ENCODE measurements at regions not wholly inside any gene's neighbourhood (a gene's known extent, or its start where the extent isn't known, plus 50 kb on each side); places are given as distances from the start of the nearest gene placed in this dataset.

- TF ChIP-seq CTCF (conservative IDR thresholded peaks at IDR 0.05; ENCODE audit: low read depth, low read length): no peak
- no peak for DNase-seq (ENCODE audit: low read depth)
- H3K4me3 ChIP-seq (ENCODE audit: low read depth, low read length): no peak overlapping the region
These were observed 268.3 kb upstream of the SPRED2 start for GRCh38 chr2:65700720-65701119.

- TF ChIP-seq CTCF (conservative IDR thresholded peaks at IDR 0.05; ENCODE audit: low read depth, low read length): no peak
- H3K4me3 ChIP-seq (ENCODE audit: low read depth, low read length): no peak overlapping the region
- no peak for DNase-seq (ENCODE audit: low read depth)
These were observed 267.7 kb upstream of the SPRED2 start for GRCh38 chr2:65700004-65700651.

- no peak for DNase-seq (ENCODE audit: low read depth)
- H3K4me3 ChIP-seq (ENCODE audit: low read depth, low read length): no peak overlapping the region
- no peak for TF ChIP-seq CTCF (conservative IDR thresholded peaks at IDR 0.05; ENCODE audit: low read depth, low read length)
These were observed 259.4 kb upstream of the SPRED2 start for GRCh38 chr2:65691816-65692215.

- no peak for DNase-seq (ENCODE audit: low read depth)
- no peak for TF ChIP-seq CTCF (conservative IDR thresholded peaks at IDR 0.05; ENCODE audit: low read depth, low read length)
- H3K4me3 ChIP-seq (ENCODE audit: low read depth, low read length): no peak overlapping the region
These were observed 255.9 kb upstream of the SPRED2 start for GRCh38 chr2:65688141-65688886.

- no peak for DNase-seq (ENCODE audit: low read depth)
- TF ChIP-seq CTCF (conservative IDR thresholded peaks at IDR 0.05; ENCODE audit: low read depth, low read length): no peak
- no peak overlapping the region for H3K4me3 ChIP-seq (ENCODE audit: low read depth, low read length)
These were observed 255.2 kb upstream of the SPRED2 start for GRCh38 chr2:65687614-65688013.

GRCh38 chr2:65686928-65687521, 254.6 kb upstream of the SPRED2 start:
- TF ChIP-seq CTCF (conservative IDR thresholded peaks at IDR 0.05; ENCODE audit: low read depth, low read length): no peak
- DNase-seq (ENCODE audit: low read depth): no peak
- H3K4me3 ChIP-seq (ENCODE audit: low read depth, low read length): no peak overlapping the region

Data from choroid plexus epithelial cell (primary cell).